Adrenal gland (tissue), 9 donors: ENCODE measurements at regions not wholly inside any gene's neighbourhood (a gene's known extent, or its start where the extent isn't known, plus 50 kb on each side); places are given as distances from the start of the nearest gene placed in this dataset.
A peak's percentile ranks its signal among the peaks of the same experiment; 100 is the strongest.

Source experiments
- DNase-seq, 7 donors: peaks; one replicate each; pipeline ENCODE4 v3.0.0-alpha.2; 2019 to 2020
- H3K27ac ChIP-seq, 5 donors: fragments of 200-600 bp; sonication (generic) in 4 of 5; 1 replicate in 3 of 5; 2 replicates in 2 of 5; pipeline versions ENCODE4 v1.5.1 to v1.8.0; 2016 to 2020; ENCODE audit warnings: mild to moderate bottlenecking in 1 of 5
- H3K27me3 ChIP-seq: fragments of 200-600 bp; 2 replicates; pipeline ENCODE4 v1.8.0; 2021
- H3K36me3 ChIP-seq, 2 donors: fragments of 200-600 bp; replicated peaks in 1 of 2; 1 replicate in 1 of 2; 2 replicates in 1 of 2; pipeline versions ENCODE4 v1.5.1 to v1.8.0; 2018 to 2022
- H3K4me1 ChIP-seq, 2 donors: fragments of 200-600 bp; replicated peaks in 1 of 2; 1 replicate in 1 of 2; 2 replicates in 1 of 2; pipeline versions ENCODE4 v1.5.1 to v1.8.0; 2018 to 2021
- H3K4me3 ChIP-seq, 4 donors: fragments of 200-600 bp; sonication (generic) in 3 of 4; one replicate each; pipeline ENCODE4 v1.5.1; 2016 to 2018
- H3K9me3 ChIP-seq, 3 donors: fragments of 200-600 bp; sonication (generic) in 1 of 3; replicated peaks in 1 of 3; 1 replicate in 2 of 3; 2 replicates in 1 of 3; pipeline versions ENCODE4 v1.5.1 to v1.8.0; 2016 to 2021
- POLR2A ChIP-seq, 2 donors: fragments of 450-650 bp; IDR thresholded peaks; one replicate each; pipeline ENCODE4 v1.6.1; 2017; ENCODE audit warnings: antibody characterized with exemption in 2 of 2, mild to moderate bottlenecking in 2 of 2, moderate library complexity in 1 of 2
- WGBS, 4 donors: extraction: QIAGEN DNeasy Blood & Tissue Kit in 2 of 4; methylation state at CpG; one replicate each; pipeline versions ENCODE4 v1.1.5 to v1.1.7; 2013 to 2017; 5-methylcytosine and 5-hydroxymethylcytosine counted together
- intact Hi-C, 2 donors: fragments of 100-400 bp; cut with DNase I; formaldehyde crosslinking; loops; one replicate each; pipeline versions ENCODE4 v1.14.1 to v1.15.0; 2022 to 2023
- TF ChIP-seq, protein P1 (sequence below), 6 experiments: fragments of 450-650 bp in 4 of 6; fragments of 200-600 bp in 2 of 6; sonication (generic) in 1 of 6; IDR thresholded peaks; 1 replicate in 5 of 6; 2 replicates in 1 of 6; pipeline versions ENCODE4 v1.5.1 to v1.8.0; 2016 to 2021; ENCODE audit warnings: antibody characterized with exemption in 6 of 6, mild to moderate bottlenecking in 2 of 6, moderate library complexity in 1 of 6
- donor health status: healthy with polysubstance abuse.
- donor health status: Bipolar disorder and iron deficiency.
- donor health status: DM: yes; HTN: yes; CAD: no.
- donor health status: DM: no; HTN: no; CAD: no.
- donor health status: DM: no; HTN: no; CAD: no.

GRCh38 chr1:29704430-29704829 lies 468.1 kb downstream of the PTPRU start:
- no peaks in the 10 kb centered on the region for H3K36me3 ChIP-seq
- H3K27ac ChIP-seq: no peak overlapping the region
- intact Hi-C loops: no loop called here
- H3K9me3 ChIP-seq: no peaks in the 10 kb centered on the region
- peaks cover 0 to 12% of the 10 kb centered on the region in 2 donors for H3K4me1 ChIP-seq
- no peak for DNase-seq
- peaks cover 9% of the 10 kb centered on the region for H3K27me3 ChIP-seq
- H3K4me3 ChIP-seq: no peak overlapping the region
- 50 to 60% (median 56%) methylated on average over 2 of the region's 2 CpGs for WGBS, 4 donors
- TF ChIP-seq, protein P1, sequence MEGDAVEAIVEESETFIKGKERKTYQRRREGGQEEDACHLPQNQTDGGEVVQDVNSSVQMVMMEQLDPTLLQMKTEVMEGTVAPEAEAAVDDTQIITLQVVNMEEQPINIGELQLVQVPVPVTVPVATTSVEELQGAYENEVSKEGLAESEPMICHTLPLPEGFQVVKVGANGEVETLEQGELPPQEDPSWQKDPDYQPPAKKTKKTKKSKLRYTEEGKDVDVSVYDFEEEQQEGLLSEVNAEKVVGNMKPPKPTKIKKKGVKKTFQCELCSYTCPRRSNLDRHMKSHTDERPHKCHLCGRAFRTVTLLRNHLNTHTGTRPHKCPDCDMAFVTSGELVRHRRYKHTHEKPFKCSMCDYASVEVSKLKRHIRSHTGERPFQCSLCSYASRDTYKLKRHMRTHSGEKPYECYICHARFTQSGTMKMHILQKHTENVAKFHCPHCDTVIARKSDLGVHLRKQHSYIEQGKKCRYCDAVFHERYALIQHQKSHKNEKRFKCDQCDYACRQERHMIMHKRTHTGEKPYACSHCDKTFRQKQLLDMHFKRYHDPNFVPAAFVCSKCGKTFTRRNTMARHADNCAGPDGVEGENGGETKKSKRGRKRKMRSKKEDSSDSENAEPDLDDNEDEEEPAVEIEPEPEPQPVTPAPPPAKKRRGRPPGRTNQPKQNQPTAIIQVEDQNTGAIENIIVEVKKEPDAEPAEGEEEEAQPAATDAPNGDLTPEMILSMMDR (IDR thresholded peaks at IDR 0.05): no peak
- no peak for TF ChIP-seq POLR2A (IDR thresholded peaks at IDR 0.05)

- H3K9me3 ChIP-seq: no peaks in the 10 kb centered on the region
- H3K27ac ChIP-seq: no peak overlapping the region
- H3K4me1 ChIP-seq: peaks cover 0 to 5% of the 10 kb centered on the region in 2 donors
- H3K27me3 ChIP-seq: peaks cover 9% of the 10 kb centered on the region
- H3K4me3 ChIP-seq: no peak overlapping the region
- DNase-seq: peak in 6 of 7 donors; percentile 26 to 70 (median 35)
- no peaks in the 10 kb centered on the region for H3K36me3 ChIP-seq
- TF ChIP-seq POLR2A (IDR thresholded peaks at IDR 0.05): no peak
- TF ChIP-seq, protein P1 (IDR thresholded peaks at IDR 0.05): peak; percentile 46 to 74 (median 68)
- 19 to 22% (median 19%) methylated on average over 6 to 8 of the region's 8 CpGs for WGBS, 4 donors
- intact Hi-C loops: no loop called here
Measured at GRCh38 chr1:29703596-29704370, 467.5 kb downstream of the PTPRU start.

GRCh38 chr1:29700491-29700890 lies 464.2 kb downstream of the PTPRU start:
- no peak for DNase-seq
- Histone ChIP-seq H3K9me3 (no peaks in the 10 kb centered on the region), H3K4me1 (no peaks in the 10 kb centered on the region), H3K4me3 (no peak overlapping the region), H3K36me3 (no peaks in the 10 kb centered on the region), H3K27ac (no peak overlapping the region), H3K27me3 (no peaks in the 10 kb centered on the region)
- TF ChIP-seq, protein P1 (IDR thresholded peaks at IDR 0.05): no peak
- no peak for TF ChIP-seq POLR2A (IDR thresholded peaks at IDR 0.05)
- 31 to 64% (median 52%) methylated on average over 1 of the region's 1 CpG for WGBS, 4 donors
- intact Hi-C loops: no loop called here

- no peak for TF ChIP-seq POLR2A (IDR thresholded peaks at IDR 0.05)
- intact Hi-C loops: no loop called here
Measured at GRCh38 chr1:29698626-29699025, 462.3 kb downstream of the PTPRU start.

DNA sequence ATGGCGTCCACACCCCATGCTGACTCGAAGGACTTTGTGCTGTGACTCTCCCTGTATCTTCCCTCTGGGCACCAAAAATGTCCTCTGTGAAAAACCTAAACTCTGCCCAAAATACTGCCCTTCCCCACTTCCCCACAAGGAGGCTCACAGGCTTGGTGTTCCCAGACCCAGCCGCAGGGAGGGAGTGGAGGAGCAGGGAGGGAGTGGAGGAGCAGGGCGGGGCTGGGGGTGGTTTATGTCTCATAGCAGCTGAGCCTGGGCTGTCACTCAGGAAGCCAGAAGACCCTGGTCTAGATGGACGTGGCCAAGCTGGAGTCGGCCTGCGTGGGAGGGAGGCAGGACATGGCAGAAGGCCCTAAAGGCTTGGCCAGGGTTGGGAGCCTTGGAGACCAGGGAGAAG lies 461.7 kb downstream of the PTPRU start:
- H3K9me3 ChIP-seq: no peaks in the 10 kb centered on the region
- 56 to 68% (median 64%) methylated on average over 7 of the region's 7 CpGs for WGBS, 4 donors
- H3K4me1 ChIP-seq: no peaks in the 10 kb centered on the region
- H3K4me3 ChIP-seq: no peak overlapping the region
- H3K27ac ChIP-seq: no peak overlapping the region
- peak in 2 of 7 donors; percentile 18 to 19 for DNase-seq
- intact Hi-C loops: no loop called here
- H3K27me3 ChIP-seq: no peaks in the 10 kb centered on the region
- no peaks in the 10 kb centered on the region for H3K36me3 ChIP-seq
- TF ChIP-seq POLR2A (IDR thresholded peaks at IDR 0.05): no peak
- TF ChIP-seq, protein P1 (IDR thresholded peaks at IDR 0.05): peak in 5 of 6 experiments; percentile 4 to 30 (median 20)

More at GRCh38 chr1:29698626-29699025, 462.3 kb downstream of the PTPRU start:
- DNase-seq: no peak
- Histone ChIP-seq H3K27me3 (no peaks in the 10 kb centered on the region), H3K4me1 (no peaks in the 10 kb centered on the region), H3K27ac (no peak overlapping the region), H3K36me3 (no peaks in the 10 kb centered on the region), H3K4me3 (no peak overlapping the region), H3K9me3 (no peaks in the 10 kb centered on the region)
- 49 to 81% (median 75%) methylated on average over 4 to 12 of the region's 12 CpGs for WGBS, 4 donors
